H9 (cell line): ENCODE measurements at regions not wholly inside any gene's neighbourhood (a gene's known extent, or its start where the extent isn't known, plus 50 kb on each side); places are given as distances from the start of the nearest gene placed in this dataset.
"Not testable (repeated sequence)": the region's sequence is repeated elsewhere in the genome, so short reads cannot be mapped to it uniquely, and the experiment has no call there.

ENCODE experiments used
- DNase-seq: peaks from one replicate; pipeline ENCODE4 v3.0.0-alpha.2; 2017
- H2AFZ ChIP-seq: one replicate; pipeline ENCODE4 v1.6.1; 2013; ENCODE audit warnings: mild to moderate bottlenecking, low read length, control low read depth, moderate library complexity
- H2AK5ac ChIP-seq: 2 replicates; pipeline ENCODE4 v1.6.1; 2013; ENCODE audit warnings: low read length, control low read depth, mixed read lengths; ENCODE audit not compliant: insufficient read length
- H2BK120ac ChIP-seq: one replicate; pipeline ENCODE4 v1.6.1; 2013; ENCODE audit warnings: low read depth, mild to moderate bottlenecking, low read length, control low read depth, inconsistent platforms; ENCODE audit not compliant: poor library complexity, severe bottlenecking
- H2BK12ac ChIP-seq: 2 replicates; pipeline ENCODE4 v1.6.1; 2013; ENCODE audit warnings: low read length, control low read depth, mixed read lengths, low read depth; ENCODE audit not compliant: insufficient read length
- H2BK15ac ChIP-seq: 2 replicates; pipeline ENCODE4 v1.6.1; 2013; ENCODE audit warnings: low read depth, low read length, control low read depth
- H2BK20ac ChIP-seq: one replicate; pipeline ENCODE4 v1.6.1; 2013; ENCODE audit warnings: low read depth, mild to moderate bottlenecking, low read length, control low read depth, inconsistent platforms; ENCODE audit not compliant: poor library complexity, severe bottlenecking
- H2BK5ac ChIP-seq: 2 replicates; pipeline ENCODE4 v1.6.1; 2013; ENCODE audit warnings: low read length, control low read depth, mixed read lengths; ENCODE audit not compliant: insufficient read length
- H3K14ac ChIP-seq: 2 replicates; pipeline ENCODE4 v1.6.1; 2013; ENCODE audit warnings: low read length, control low read depth; ENCODE audit not compliant: insufficient read depth
- H3K18ac ChIP-seq: 2 replicates; pipeline ENCODE4 v1.6.1; 2013; ENCODE audit warnings: low read depth, mild to moderate bottlenecking, mixed read lengths, low read length, control low read depth; ENCODE audit not compliant: insufficient read length
- H3K23ac ChIP-seq: 2 replicates; pipeline ENCODE4 v1.6.1; 2013; ENCODE audit warnings: low read length, control low read depth, mixed read lengths, low read depth; ENCODE audit not compliant: insufficient read length
- H3K23me2 ChIP-seq: 2 replicates; pipeline ENCODE4 v1.6.1; 2013; ENCODE audit warnings: low read depth, mild to moderate bottlenecking, mixed read lengths, low read length, control low read depth; ENCODE audit not compliant: insufficient read length, poor library complexity, severe bottlenecking
- H3K27ac ChIP-seq: 2 replicates; pipeline ENCODE4 v1.5.1; 2013; ENCODE audit warnings: low read length, control low read depth, mixed read lengths, low read depth; ENCODE audit not compliant: insufficient read length
- H3K27me3 ChIP-seq: 2 replicates; pipeline ENCODE4 v1.6.1; 2013; ENCODE audit warnings: low read length, control low read depth, inconsistent platforms; ENCODE audit not compliant: insufficient read depth
- H3K4ac ChIP-seq: 2 replicates; pipeline ENCODE4 v1.6.1; 2013; ENCODE audit warnings: low read depth, mild to moderate bottlenecking, control low read depth, inconsistent platforms, low read length, moderate library complexity
- H3K4me1 ChIP-seq: 2 replicates; pipeline ENCODE4 v1.6.1; 2013; ENCODE audit warnings: low read length, control low read depth, inconsistent platforms; ENCODE audit not compliant: insufficient read depth
- H3K4me2 ChIP-seq: 2 replicates; pipeline ENCODE4 v1.6.1; 2013; ENCODE audit warnings: low read length, control low read depth, mixed read lengths; ENCODE audit not compliant: insufficient read length, insufficient read depth
- H3K56ac ChIP-seq: 2 replicates; pipeline ENCODE4 v1.6.1; 2013; ENCODE audit warnings: low read depth, mild to moderate bottlenecking, mixed read lengths, low read length, control low read depth; ENCODE audit not compliant: insufficient read length
- H3K79me1 ChIP-seq: 2 replicates; pipeline ENCODE4 v1.6.1; 2013; ENCODE audit warnings: low read depth, mild to moderate bottlenecking, moderate library complexity, low read length, control low read depth, inconsistent platforms; ENCODE audit not compliant: insufficient read depth, poor library complexity, severe bottlenecking
- H3K79me2 ChIP-seq: 2 replicates; pipeline ENCODE4 v1.6.1; 2013; ENCODE audit warnings: low read length, control low read depth, inconsistent platforms; ENCODE audit not compliant: insufficient read depth
- H3K9ac ChIP-seq: 2 replicates; pipeline ENCODE4 v1.6.1; 2013; ENCODE audit warnings: low read length, control low read depth, mixed read lengths; ENCODE audit not compliant: insufficient read length; ENCODE audit errors: extremely low read depth
- H3K9me3 ChIP-seq: one replicate; pipeline ENCODE4 v1.6.1; 2013; ENCODE audit warnings: low read depth, low read length, inconsistent platforms; ENCODE audit not compliant: control insufficient read depth
- H3T11ph ChIP-seq: one replicate; pipeline ENCODE4 v1.6.1; 2013; ENCODE audit warnings: mild to moderate bottlenecking, low read length, control low read depth, inconsistent platforms
- H4K20me1 ChIP-seq: one replicate; pipeline ENCODE4 v1.6.1; 2013; ENCODE audit not compliant: control insufficient read depth, insufficient read length, insufficient read depth
- H4K5ac ChIP-seq: 2 replicates; pipeline ENCODE4 v1.6.1; 2013; ENCODE audit warnings: low read depth, mild to moderate bottlenecking, mixed read lengths, low read length, control low read depth; ENCODE audit not compliant: insufficient read length
- H4K8ac ChIP-seq: replicated peaks from 2 replicates; pipeline ENCODE4 v1.6.1; 2013; ENCODE audit warnings: low read length, control low read depth, mixed read lengths, low read depth; ENCODE audit not compliant: insufficient read length
- H4K91ac ChIP-seq: 2 replicates; pipeline ENCODE4 v1.6.1; 2013; ENCODE audit warnings: low read depth, mild to moderate bottlenecking, moderate library complexity, mixed read lengths, low read length, control low read depth; ENCODE audit not compliant: insufficient read length
- H3K27ac Mint-ChIP-seq, 3 experiments: 2 replicates in 2 of 3; 3 replicates in 1 of 3; pipeline ENCODE4 v1.8.0; 2020 to 2021; ENCODE audit warnings: mixed read lengths in 3 of 3, mild to moderate bottlenecking in 1 of 3, moderate library complexity in 1 of 3
- H3K27me3 Mint-ChIP-seq: 2 replicates; pipeline ENCODE4 v1.8.0; 2021; ENCODE audit warnings: low read depth, mild to moderate bottlenecking, moderate library complexity, mixed read lengths
- H3K36me3 Mint-ChIP-seq, 3 experiments: 2 replicates in 2 of 3; 3 replicates in 1 of 3; pipeline ENCODE4 v1.8.0; 2020 to 2021; ENCODE audit warnings: low read depth in 3 of 3, mixed read lengths in 3 of 3; ENCODE audit not compliant: insufficient read depth in 1 of 3
- H3K4me1 Mint-ChIP-seq, 2 experiments: 2 replicates each; pipeline ENCODE4 v1.8.0; 2020; ENCODE audit warnings: mixed read lengths in 2 of 2
- H3K4me3 Mint-ChIP-seq, 2 experiments: 2 replicates in 1 of 2; 3 replicates in 1 of 2; pipeline ENCODE4 v1.8.0; 2020 to 2021; ENCODE audit warnings: mild to moderate bottlenecking in 2 of 2, mixed read lengths in 2 of 2, moderate library complexity in 1 of 2
- H3K9me3 Mint-ChIP-seq, 2 experiments: 2 replicates in 1 of 2; 3 replicates in 1 of 2; pipeline ENCODE4 v1.8.0; 2020; ENCODE audit warnings: mild to moderate bottlenecking in 2 of 2, mixed read lengths in 2 of 2, moderate library complexity in 1 of 2
- WGBS: extraction: QIAGEN DNeasy Blood & Tissue Kit; methylation state at CpG from one replicate; pipeline ENCODE4 v1.1.7; 2013; ENCODE audit warnings: missing lambda C conversion rate, low lambda C conversion rate, mixed read lengths; ENCODE audit not compliant: insufficient read length; ENCODE audit errors: extremely low coverage; 5-methylcytosine and 5-hydroxymethylcytosine counted together
- TF ChIP-seq, protein P1 (sequence below): fragments of 200-600 bp; sonication (generic); conservative IDR thresholded peaks from 3 replicates; pipeline ENCODE4 v1.8.0; 2021; ENCODE audit warnings: antibody characterized with exemption, mild to moderate bottlenecking

DNA sequence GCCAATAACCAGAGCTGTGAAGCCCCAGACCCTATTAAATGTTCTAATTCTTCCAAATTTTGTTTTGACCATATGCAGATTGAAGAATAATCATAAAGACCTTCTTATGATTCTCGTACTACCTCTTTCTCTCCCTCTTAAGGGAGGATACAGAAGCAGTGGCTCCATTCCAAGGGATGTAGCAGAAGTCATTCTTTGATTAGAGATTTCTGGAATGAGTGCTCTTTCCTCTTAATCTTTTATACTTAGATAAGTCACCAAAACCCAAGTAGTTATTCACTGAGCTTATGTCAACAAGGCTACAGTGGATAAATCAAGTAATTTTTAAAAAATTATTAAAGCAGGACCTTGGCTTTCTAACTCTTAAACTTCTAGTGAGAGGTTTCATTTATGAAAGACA lies 266.0 kb upstream of the STXBP5 start:
- Histone ChIP-seq H3K4me2 (no peak overlapping the region), H3K23ac (no peak overlapping the region), H3K4ac (no peak overlapping the region), H2BK12ac (no peak overlapping the region), H3K9me3 (no peaks in the 10 kb centered on the region), H2BK15ac (no peak overlapping the region), H4K5ac (no peak overlapping the region), H3K27ac (no peak overlapping the region), H4K8ac (no peak overlapping the region), H3K18ac (no peak overlapping the region), H2AFZ (no peak overlapping the region), H3K23me2 (no peaks in the 10 kb centered on the region), H3K56ac (no peak overlapping the region), H4K20me1 (no peaks in the 10 kb centered on the region), H3T11ph (no peak overlapping the region), H3K79me1 (no peaks in the 10 kb centered on the region), H2BK5ac (no peak overlapping the region), H3K14ac (no peak overlapping the region), H3K27me3 (no peaks in the 10 kb centered on the region), H4K91ac (no peak overlapping the region), H3K4me1 (no peaks in the 10 kb centered on the region), H3K79me2 (no peaks in the 10 kb centered on the region), H3K9ac (no peak overlapping the region), H2BK20ac (no peak overlapping the region), H2BK120ac (no peak overlapping the region), H2AK5ac (no peak overlapping the region)
- H3K36me3 Mint-ChIP-seq: no peaks in the 10 kb centered on the region; a peak in 1 of 7 replicates
- no peak overlapping the region for H3K4me3 Mint-ChIP-seq
- no peak for DNase-seq
- no peaks in the 10 kb centered on the region for H3K27me3 Mint-ChIP-seq
- TF ChIP-seq, protein P1, sequence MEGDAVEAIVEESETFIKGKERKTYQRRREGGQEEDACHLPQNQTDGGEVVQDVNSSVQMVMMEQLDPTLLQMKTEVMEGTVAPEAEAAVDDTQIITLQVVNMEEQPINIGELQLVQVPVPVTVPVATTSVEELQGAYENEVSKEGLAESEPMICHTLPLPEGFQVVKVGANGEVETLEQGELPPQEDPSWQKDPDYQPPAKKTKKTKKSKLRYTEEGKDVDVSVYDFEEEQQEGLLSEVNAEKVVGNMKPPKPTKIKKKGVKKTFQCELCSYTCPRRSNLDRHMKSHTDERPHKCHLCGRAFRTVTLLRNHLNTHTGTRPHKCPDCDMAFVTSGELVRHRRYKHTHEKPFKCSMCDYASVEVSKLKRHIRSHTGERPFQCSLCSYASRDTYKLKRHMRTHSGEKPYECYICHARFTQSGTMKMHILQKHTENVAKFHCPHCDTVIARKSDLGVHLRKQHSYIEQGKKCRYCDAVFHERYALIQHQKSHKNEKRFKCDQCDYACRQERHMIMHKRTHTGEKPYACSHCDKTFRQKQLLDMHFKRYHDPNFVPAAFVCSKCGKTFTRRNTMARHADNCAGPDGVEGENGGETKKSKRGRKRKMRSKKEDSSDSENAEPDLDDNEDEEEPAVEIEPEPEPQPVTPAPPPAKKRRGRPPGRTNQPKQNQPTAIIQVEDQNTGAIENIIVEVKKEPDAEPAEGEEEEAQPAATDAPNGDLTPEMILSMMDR: no peak
- no peak overlapping the region for H3K27ac Mint-ChIP-seq
- peaks cover 0 to 2% of the 10 kb centered on the region in 2 experiments; a peak in 1 of 4 replicates for H3K4me1 Mint-ChIP-seq
- H3K9me3 Mint-ChIP-seq: peaks cover 4 to 10% of the 10 kb centered on the region in 2 experiments; a peak in 4 of 5 replicates
- no CpG with 5 or more reads among the region's 1 CpG for WGBS

DNA sequence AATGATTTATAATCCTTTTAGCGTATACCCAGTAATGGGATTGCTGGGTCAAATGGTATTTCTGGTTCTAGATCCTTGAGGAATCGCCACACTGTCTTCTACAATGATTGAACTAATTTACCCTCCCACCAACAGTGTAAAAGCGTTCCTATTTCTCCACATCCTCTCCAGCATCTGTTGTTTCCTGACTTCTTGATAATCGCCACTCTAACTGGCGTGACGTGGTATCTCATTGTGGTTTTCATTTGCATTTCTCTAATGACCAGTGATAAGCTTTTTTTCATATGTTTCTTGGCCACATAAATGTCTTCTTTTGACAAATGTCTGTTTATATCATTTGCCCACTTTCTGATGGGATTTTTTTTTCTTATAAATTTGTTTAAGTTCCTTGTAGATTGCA lies 264.8 kb upstream of the STXBP5 start:
- not testable (repeated sequence) for H2BK12ac ChIP-seq, H3K9ac ChIP-seq, H3K4me2 ChIP-seq, H3K27ac Mint-ChIP-seq, H4K20me1 ChIP-seq, H3K79me2 ChIP-seq, H3K23ac ChIP-seq, H3K79me1 ChIP-seq, H2BK20ac ChIP-seq, H3K27ac ChIP-seq, H3K4me1 Mint-ChIP-seq, H3K56ac ChIP-seq, H3K23me2 ChIP-seq, H4K5ac ChIP-seq, H3K14ac ChIP-seq, H3K18ac ChIP-seq, H3K4me3 Mint-ChIP-seq, DNase-seq, H3K4me1 ChIP-seq, H2BK120ac ChIP-seq, H3K36me3 Mint-ChIP-seq, H3K9me3 ChIP-seq, H2BK15ac ChIP-seq, H3K4ac ChIP-seq, H4K91ac ChIP-seq, H2BK5ac ChIP-seq, H4K8ac ChIP-seq, H2AK5ac ChIP-seq, H3K27me3 ChIP-seq, H2AFZ ChIP-seq, H3T11ph ChIP-seq, H3K27me3 Mint-ChIP-seq
- WGBS: no CpG with 5 or more reads among the region's 6 CpGs
- peaks cover 7 to 14% of the 10 kb centered on the region in 2 experiments; a peak in 4 of 5 replicates for H3K9me3 Mint-ChIP-seq
